D721Med (cell line): ENCODE measurements at regions not wholly inside any gene's neighbourhood (a gene's known extent, or its start where the extent isn't known, plus 50 kb on each side); places are given as distances from the start of the nearest gene placed in this dataset.

Source experiments
- DNase-seq: peaks from one replicate; pipeline ENCODE4 v3.0.0; 2011; ENCODE audit warnings: low spot score; ENCODE audit not compliant: insufficient read length
- FAIRE-seq: peaks from 2 replicates; lab custom pipeline; 2011; peaks lifted over from hg19 to GRCh38; lab: Jason Lieb, UNC
- CTCF ChIP-seq: IDR thresholded peaks from 2 replicates; pipeline ENCODE4 v1.5.1; 2012; ENCODE audit warnings: mild to moderate bottlenecking, control low read depth; ENCODE audit not compliant: insufficient read depth; ENCODE audit errors: missing control alignments

- TF ChIP-seq CTCF: no peak
- FAIRE-seq (no peak), DNase-seq (no peak)
Observed at GRCh38 chr22:22712092-22712658, 67.8 kb downstream of the GGTLC2 start.

GRCh38 chr22:22712666-22713365, 68.4 kb downstream of the GGTLC2 start:
- FAIRE-seq (no peak), DNase-seq (no peak)
- TF ChIP-seq CTCF: no peak

- TF ChIP-seq CTCF: no peak
- FAIRE-seq (no peak), DNase-seq (no peak)
Observed at GRCh38 chr22:22713416-22713815, 69.0 kb downstream of the GGTLC2 start.

GRCh38 chr22:22714600-22715335, 70.4 kb downstream of the GGTLC2 start:
- FAIRE-seq: no peak
- no peak for TF ChIP-seq CTCF

GRCh38 chr22:22716136-22716665, 71.8 kb downstream of the GGTLC2 start:
- TF ChIP-seq CTCF: no peak
- FAIRE-seq (no peak), DNase-seq (no peak)

More at GRCh38 chr22:22714600-22715335, 70.4 kb downstream of the GGTLC2 start:
- DNase-seq: no peak

GRCh38 chr22:22717664-22718063, 73.2 kb downstream of the GGTLC2 start:
- DNase-seq (no peak), FAIRE-seq (no peak)
- no peak for TF ChIP-seq CTCF
